ENCODE measurements at regions not wholly inside any gene's neighbourhood (a gene's known extent, or its start where the extent isn't known, plus 50 kb on each side); places are given as distances from the start of the nearest gene placed in this dataset.

- DNase-seq: no peak
These were observed 87.9 kb downstream of the THBS2 start for GRCh38 chr6:169165561-169166300.

GRCh38 chr6:169164986-169165385 is 88.7 kb downstream of the THBS2 start:
- no peak for DNase-seq

GRCh38 chr6:169164451-169164850 is 89.2 kb downstream of the THBS2 start:
- no peak for DNase-seq

- no peak for DNase-seq
These were observed 90.2 kb downstream of the THBS2 start for GRCh38 chr6:169163411-169163901.

- DNase-seq: no peak
These were observed 90.8 kb downstream of the THBS2 start for GRCh38 chr6:169162752-169163407.

- DNase-seq: no peak
These were observed 91.4 kb downstream of the THBS2 start for GRCh38 chr6:169162249-169162648.

GRCh38 chr6:169161572-169162167 is 92.0 kb downstream of the THBS2 start:
- no peak for DNase-seq

- no peak for DNase-seq
These were observed 92.6 kb downstream of the THBS2 start for GRCh38 chr6:169160855-169161560.

- DNase-seq: no peak
These were observed 93.4 kb downstream of the THBS2 start for GRCh38 chr6:169160091-169160854.

GRCh38 chr6:169159331-169159730 is 94.3 kb downstream of the THBS2 start:
- no peak for DNase-seq

GRCh38 chr6:169158691-169159090 is 95.0 kb downstream of the THBS2 start:
- DNase-seq: no peak

GRCh38 chr6:169158174-169158573 is 95.5 kb downstream of the THBS2 start:
- DNase-seq: no peak

- no peak for DNase-seq
These were observed 96.2 kb downstream of the THBS2 start for GRCh38 chr6:169157197-169158148.

GRCh38 chr6:169156793-169157147 is 96.9 kb downstream of the THBS2 start:
- no peak for DNase-seq

GRCh38 chr6:169156108-169156792 is 97.4 kb downstream of the THBS2 start:
- no peak for DNase-seq

- no peak for DNase-seq
These were observed 98.2 kb downstream of the THBS2 start for GRCh38 chr6:169155481-169155880.

- DNase-seq: no peak
These were observed 100.2 kb downstream of the THBS2 start for GRCh38 chr6:169153401-169153800.

- DNase-seq: no peak
These were observed 107.1 kb downstream of the THBS2 start for GRCh38 chr6:169146521-169146920.

GRCh38 chr6:169145991-169146501 is 107.6 kb downstream of the THBS2 start:
- DNase-seq: no peak

- no peak for DNase-seq
These were observed 108.2 kb downstream of the THBS2 start for GRCh38 chr6:169145496-169145895.

Measured in occipital lobe (tissue), 1 donor.